ENCODE measurements at regions not wholly inside any gene's neighbourhood (a gene's known extent, or its start where the extent isn't known, plus 50 kb on each side); places are given as distances from the start of the nearest gene placed in this dataset.
"Not testable (repeated sequence)": the region's sequence is repeated elsewhere in the genome, so short reads cannot be mapped to it uniquely, and the experiment has no call there.

DNA sequence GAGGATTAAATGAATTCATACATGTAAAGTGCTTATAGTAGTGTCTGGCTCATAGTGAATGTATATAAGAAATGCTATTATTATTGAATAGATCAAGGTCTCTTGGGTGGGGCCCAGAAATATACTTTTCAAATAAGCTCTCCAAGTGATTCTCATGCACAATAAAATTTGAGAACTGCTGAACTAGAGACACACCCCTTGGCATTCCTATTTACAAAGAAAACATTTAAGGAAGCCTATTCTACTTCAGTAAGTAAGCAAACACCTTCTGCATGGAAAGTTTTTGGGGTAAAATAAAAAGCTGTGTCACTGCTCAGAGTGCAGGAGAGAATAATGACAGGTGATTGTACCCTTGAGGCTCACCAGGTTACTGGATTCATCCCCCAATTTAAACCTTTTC, 75.2 kb downstream of the EOMES start:
- FAIRE-seq, result no peak
- no peak for TF ChIP-seq PAX5 (IDR thresholded peaks at IDR 0.05; ENCODE audit: insufficient read depth, low read length, severe bottlenecking)
- no peak for DNase-seq (ENCODE audit: insufficient read length, low spot score)

DNA sequence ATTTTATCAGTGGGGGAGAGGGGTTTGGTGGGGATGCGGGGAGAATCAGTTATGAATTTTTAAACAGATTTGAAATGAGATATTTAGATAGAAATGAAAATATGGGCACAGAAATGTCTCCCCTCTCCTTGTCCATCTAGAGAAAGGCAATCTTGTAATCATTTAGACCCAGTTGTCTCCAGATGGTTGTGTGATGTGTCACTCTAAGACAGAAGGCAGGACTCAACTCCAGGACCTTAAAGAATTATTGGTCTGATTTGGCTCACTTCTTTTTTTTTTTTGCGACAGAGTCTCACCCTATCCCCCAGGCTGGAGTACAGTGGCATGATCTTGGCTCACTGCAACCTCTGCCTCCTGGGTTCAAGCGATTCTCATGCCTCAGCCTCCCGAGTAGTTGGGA, 77.2 kb downstream of the EOMES start:
- FAIRE-seq (no peak), DNase-seq (ENCODE audit: insufficient read length, low spot score) (no peak)
- TF ChIP-seq PAX5 (IDR thresholded peaks at IDR 0.05; ENCODE audit: insufficient read depth, low read length, severe bottlenecking) (no peak), POU2F2 (IDR thresholded peaks at IDR 0.05; ENCODE audit: low read depth, low read length) (no peak), SPI1 (IDR thresholded peaks at IDR 0.05; ENCODE audit: low read depth, low read length) (no peak), POLR2A (IDR thresholded peaks at IDR 0.05; ENCODE audit: low read depth, low read length) (no peak), TAF1 (IDR thresholded peaks at IDR 0.05; ENCODE audit: low read depth, low read length) (no peak), POLR2AphosphoS5 (IDR thresholded peaks at IDR 0.05; ENCODE audit: low read depth, low read length) (no peak)

GRCh38 chr3:27643355-27643754, 78.8 kb downstream of the EOMES start:
- FAIRE-seq, result no peak
- DNase-seq (ENCODE audit: insufficient read length, low spot score), result no peak
- TF ChIP-seq PAX5 (IDR thresholded peaks at IDR 0.05; ENCODE audit: insufficient read depth, low read length, severe bottlenecking), result no peak
- no peak for TF ChIP-seq POLR2A (IDR thresholded peaks at IDR 0.05; ENCODE audit: low read depth, low read length)
- no peak for TF ChIP-seq SPI1 (IDR thresholded peaks at IDR 0.05; ENCODE audit: low read depth, low read length)
- no peak for TF ChIP-seq TAF1 (IDR thresholded peaks at IDR 0.05; ENCODE audit: low read depth, low read length)
- no peak for TF ChIP-seq POU2F2 (IDR thresholded peaks at IDR 0.05; ENCODE audit: low read depth, low read length)
- no peak for TF ChIP-seq POLR2AphosphoS5 (IDR thresholded peaks at IDR 0.05; ENCODE audit: low read depth, low read length)

DNA sequence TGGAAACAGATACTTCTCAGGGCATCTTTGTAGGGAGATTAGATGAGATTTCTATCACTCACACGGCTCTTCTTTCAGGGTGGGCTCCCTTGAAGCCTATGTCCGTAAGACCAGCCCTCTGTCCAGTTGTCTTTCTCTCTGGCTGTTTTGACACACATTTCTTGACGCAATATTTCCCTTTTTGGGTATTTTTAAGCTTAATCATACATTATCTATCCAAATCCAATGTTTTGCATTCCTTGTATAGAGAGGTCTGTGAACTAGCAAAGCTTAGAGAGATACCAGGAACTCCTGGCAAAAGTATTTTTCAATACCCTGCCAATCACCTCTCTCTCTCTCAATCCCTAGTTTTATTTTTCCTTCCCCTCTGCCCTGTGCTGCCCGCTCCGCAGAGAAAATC, 79.3 kb downstream of the EOMES start:
- no peak for FAIRE-seq
- no peak for DNase-seq (ENCODE audit: insufficient read length, low spot score)
- TF ChIP-seq PAX5 (IDR thresholded peaks at IDR 0.05; ENCODE audit: insufficient read depth, low read length, severe bottlenecking), result no peak
- TF ChIP-seq POLR2AphosphoS5 (IDR thresholded peaks at IDR 0.05; ENCODE audit: low read depth, low read length), result no peak
- TF ChIP-seq TAF1 (IDR thresholded peaks at IDR 0.05; ENCODE audit: low read depth, low read length), result no peak
- no peak for TF ChIP-seq POLR2A (IDR thresholded peaks at IDR 0.05; ENCODE audit: low read depth, low read length)
- TF ChIP-seq POU2F2 (IDR thresholded peaks at IDR 0.05; ENCODE audit: low read depth, low read length), result no peak
- TF ChIP-seq SPI1 (IDR thresholded peaks at IDR 0.05; ENCODE audit: low read depth, low read length), result no peak

GRCh38 chr3:27641888-27642601, 80.1 kb downstream of the EOMES start:
- TF ChIP-seq POLR2AphosphoS5 (IDR thresholded peaks at IDR 0.05; ENCODE audit: low read depth, low read length) (no peak), SPI1 (IDR thresholded peaks at IDR 0.05; ENCODE audit: low read depth, low read length) (no peak), PAX5 (IDR thresholded peaks at IDR 0.05; ENCODE audit: insufficient read depth, low read length, severe bottlenecking) (no peak), POLR2A (IDR thresholded peaks at IDR 0.05; ENCODE audit: low read depth, low read length) (no peak), POU2F2 (IDR thresholded peaks at IDR 0.05; ENCODE audit: low read depth, low read length) (no peak), TAF1 (IDR thresholded peaks at IDR 0.05; ENCODE audit: low read depth, low read length) (no peak)
- no peak for FAIRE-seq
- DNase-seq (ENCODE audit: insufficient read length, low spot score), result no peak

DNA sequence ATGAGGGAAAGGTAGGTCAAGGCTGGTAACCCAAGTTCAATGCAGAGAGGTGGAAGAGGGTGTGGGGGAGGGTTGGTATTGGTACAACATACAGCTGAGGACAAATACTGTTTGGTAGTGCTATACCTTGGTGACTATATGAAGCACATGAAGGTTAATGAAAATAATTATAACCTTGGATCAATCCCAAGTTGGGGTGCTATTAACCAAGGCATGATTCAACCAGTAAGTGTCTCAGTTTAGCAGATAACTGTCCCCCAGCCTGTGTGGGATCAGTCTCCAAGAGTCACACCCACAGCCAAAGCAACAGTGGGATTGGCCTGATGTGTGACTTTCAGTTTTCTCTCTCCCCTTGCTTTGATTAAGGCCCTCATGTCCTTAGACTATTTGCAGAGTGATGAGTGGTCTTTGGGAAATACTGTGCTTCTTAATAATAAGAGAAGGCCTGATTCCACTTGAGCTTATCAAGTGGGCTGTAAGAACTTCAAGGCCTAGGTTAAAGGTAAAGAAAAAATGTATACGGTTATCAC, 80.8 kb downstream of the EOMES start:
- no peak for TF ChIP-seq TAF1 (IDR thresholded peaks at IDR 0.05; ENCODE audit: low read depth, low read length)
- no peak for TF ChIP-seq POU2F2 (IDR thresholded peaks at IDR 0.05; ENCODE audit: low read depth, low read length)
- no peak for TF ChIP-seq POLR2AphosphoS5 (IDR thresholded peaks at IDR 0.05; ENCODE audit: low read depth, low read length)
- TF ChIP-seq PAX5 (IDR thresholded peaks at IDR 0.05; ENCODE audit: insufficient read depth, low read length, severe bottlenecking), result no peak
- TF ChIP-seq SPI1 (IDR thresholded peaks at IDR 0.05; ENCODE audit: low read depth, low read length), result no peak
- no peak for TF ChIP-seq POLR2A (IDR thresholded peaks at IDR 0.05; ENCODE audit: low read depth, low read length)
- DNase-seq (ENCODE audit: insufficient read length, low spot score), result no peak
- FAIRE-seq, result no peak

DNA sequence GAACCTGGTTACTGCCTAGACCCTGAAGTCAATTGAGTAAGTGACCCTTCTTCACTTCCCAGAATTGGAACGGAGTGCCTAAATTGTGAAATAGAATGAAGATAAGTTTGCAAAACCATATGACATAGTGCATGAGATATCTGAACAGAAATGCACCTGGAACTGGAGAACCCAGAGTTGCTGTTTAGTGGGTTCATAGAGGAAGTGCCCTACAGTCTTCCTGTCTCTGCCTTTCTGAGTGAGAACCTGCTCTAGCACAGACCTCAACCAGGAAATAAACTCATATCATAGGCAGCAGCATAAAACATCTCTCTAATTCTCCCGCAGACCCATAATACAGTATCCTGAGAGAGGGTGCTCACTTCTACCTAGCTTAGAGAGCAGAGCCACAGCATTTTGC, 82.9 kb downstream of the EOMES start:
- TF ChIP-seq SPI1 (IDR thresholded peaks at IDR 0.05; ENCODE audit: low read depth, low read length) (peak; percentile 31; the same call in 1 of the 2 replicates), PAX5 (IDR thresholded peaks at IDR 0.05; ENCODE audit: insufficient read depth, low read length, severe bottlenecking) (no peak)
- no peak for DNase-seq (ENCODE audit: insufficient read length, low spot score)
- FAIRE-seq, result no peak

DNA sequence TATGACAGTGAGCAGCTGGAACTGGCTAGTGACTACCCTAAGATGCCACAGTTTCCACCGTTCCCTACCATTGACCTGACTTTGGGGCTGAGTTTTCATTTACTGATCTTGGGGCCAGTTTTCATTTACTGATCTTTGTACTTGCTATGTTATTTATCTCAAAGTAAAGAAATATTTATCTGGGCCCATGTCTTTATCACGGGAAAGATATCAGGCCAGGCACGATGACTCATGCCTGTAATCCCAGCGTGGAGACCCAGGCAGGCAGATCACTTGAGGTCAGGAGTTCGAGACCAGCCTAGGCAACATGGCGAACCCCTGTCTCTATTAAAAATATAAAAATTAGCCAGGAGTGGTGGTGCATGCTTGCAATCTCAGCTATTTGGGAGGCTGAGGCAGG, 83.5 kb downstream of the EOMES start:
- no peak for FAIRE-seq

GRCh38 chr3:27637346-27637995, 84.7 kb downstream of the EOMES start:
- no peak for FAIRE-seq

More for the DNA sequence above, 83.5 kb downstream of the EOMES start:
- no peak for TF ChIP-seq POLR2A (IDR thresholded peaks at IDR 0.05; ENCODE audit: low read depth, low read length)
- TF ChIP-seq POLR2AphosphoS5 (IDR thresholded peaks at IDR 0.05; ENCODE audit: low read depth, low read length), result no peak
- TF ChIP-seq TAF1 (IDR thresholded peaks at IDR 0.05; ENCODE audit: low read depth, low read length), result no peak
- no peak for TF ChIP-seq PAX5 (IDR thresholded peaks at IDR 0.05; ENCODE audit: insufficient read depth, low read length, severe bottlenecking)
- TF ChIP-seq POU2F2 (IDR thresholded peaks at IDR 0.05; ENCODE audit: low read depth, low read length), result no peak
- no peak for TF ChIP-seq SPI1 (IDR thresholded peaks at IDR 0.05; ENCODE audit: low read depth, low read length)
- no peak for DNase-seq (ENCODE audit: insufficient read length, low spot score)

GRCh38 chr3:27635006-27635405, 87.1 kb downstream of the EOMES start:
- not testable (repeated sequence) for DNase-seq (ENCODE audit: insufficient read length, low spot score); FAIRE-seq

More at GRCh38 chr3:27637346-27637995, 84.7 kb downstream of the EOMES start:
- DNase-seq (ENCODE audit: insufficient read length, low spot score), result no peak
- no peak for TF ChIP-seq POLR2A (IDR thresholded peaks at IDR 0.05; ENCODE audit: low read depth, low read length)
- no peak for TF ChIP-seq POLR2AphosphoS5 (IDR thresholded peaks at IDR 0.05; ENCODE audit: low read depth, low read length)
- TF ChIP-seq PAX5 (IDR thresholded peaks at IDR 0.05; ENCODE audit: insufficient read depth, low read length, severe bottlenecking), result no peak

All from GM12891 (cell line).